Mucosa of descending colon (tissue), 3 donors: ENCODE measurements at regions not wholly inside any gene's neighbourhood (a gene's known extent, or its start where the extent isn't known, plus 50 kb on each side); places are given as distances from the start of the nearest gene placed in this dataset.

Experiments used
- ATAC-seq: fragments of 200-7000 bp; cut with Tn5 transposase; one replicate; pipeline ENCODE4 v1.9.1; 2020; ENCODE audit warnings: mild to moderate bottlenecking, moderate library complexity
- DNase-seq, 3 donors: peaks; one replicate each; pipeline ENCODE4 v3.0.0-alpha.2; 2020
- H3K36me3 ChIP-seq: fragments of 200-600 bp; one replicate; pipeline ENCODE4 v1.8.0; 2021; ENCODE audit warnings: low read depth, mild to moderate bottlenecking
- H3K4me1 ChIP-seq: fragments of 200-600 bp; one replicate; pipeline ENCODE4 v1.8.0; 2021; ENCODE audit warnings: low read depth, mild to moderate bottlenecking
- H3K4me3 ChIP-seq: fragments of 200-600 bp; one replicate; pipeline ENCODE4 v1.8.0; 2021; ENCODE audit warnings: mild to moderate bottlenecking
- H3K9me3 ChIP-seq: fragments of 200-600 bp; one replicate; pipeline ENCODE4 v1.8.0; 2021; ENCODE audit warnings: mild to moderate bottlenecking
- CTCF ChIP-seq: fragments of 200-600 bp; IDR thresholded peaks from one replicate; pipeline ENCODE4 v1.8.0; 2022; ENCODE audit warnings: antibody characterized with exemption, mild to moderate bottlenecking
- intact Hi-C, 2 donors: fragments of 100-400 bp; cut with DNase I in 1 of 2; cut with micrococcal nuclease in 1 of 2; formaldehyde crosslinking; loops; one replicate each; pipeline versions ENCODE4 v1.11.0 to v1.11.1; 2022; cut with DNase I, micrococcal nuclease
- donor health status: DM: no; HTN: no; CAD: no; lungs with moderate emphysema.
- donor health status: DM: no; HTN: no; CAD: no.
- donor health status: DM: no; HTN: yes; CAD: no.

GRCh38 chrX:94065091-94065490 lies 391.1 kb downstream of the FAM133A start:
- Histone ChIP-seq H3K4me1 (no peaks in the 10 kb centered on the region), H3K36me3 (no peaks in the 10 kb centered on the region), H3K4me3 (no peak overlapping the region), H3K9me3 (no peaks in the 10 kb centered on the region)
- ATAC-seq: no peak
- DNase-seq: no peak
- intact Hi-C loops: no loop called here
- TF ChIP-seq CTCF: no peak

DNA sequence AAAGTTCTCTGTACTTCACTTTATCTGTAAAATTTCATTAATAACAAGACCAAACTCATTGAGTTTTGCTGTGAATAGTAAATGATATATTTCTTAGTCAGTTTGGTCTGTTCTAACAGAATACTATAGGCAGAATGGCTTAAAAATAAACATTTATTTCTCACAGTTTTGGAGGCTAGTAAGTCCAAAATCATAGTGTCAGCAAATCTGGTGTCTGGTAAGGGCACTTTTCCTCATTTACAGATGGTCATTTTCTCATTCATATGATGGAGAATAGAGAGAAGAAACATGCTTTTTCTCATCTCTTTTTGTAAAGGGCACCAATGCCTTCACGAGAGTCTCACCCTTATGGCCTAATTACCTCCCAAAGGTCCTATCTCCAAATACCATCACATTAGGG lies 415.1 kb downstream of the FAM133A start:
- H3K36me3 ChIP-seq: no peaks in the 10 kb centered on the region
- DNase-seq (no peak), ATAC-seq (no peak)
- H3K4me1 ChIP-seq: no peaks in the 10 kb centered on the region
- H3K9me3 ChIP-seq: no peaks in the 10 kb centered on the region
- intact Hi-C loops: no loop called here
- H3K4me3 ChIP-seq: no peak overlapping the region
- no peak for TF ChIP-seq CTCF

DNA sequence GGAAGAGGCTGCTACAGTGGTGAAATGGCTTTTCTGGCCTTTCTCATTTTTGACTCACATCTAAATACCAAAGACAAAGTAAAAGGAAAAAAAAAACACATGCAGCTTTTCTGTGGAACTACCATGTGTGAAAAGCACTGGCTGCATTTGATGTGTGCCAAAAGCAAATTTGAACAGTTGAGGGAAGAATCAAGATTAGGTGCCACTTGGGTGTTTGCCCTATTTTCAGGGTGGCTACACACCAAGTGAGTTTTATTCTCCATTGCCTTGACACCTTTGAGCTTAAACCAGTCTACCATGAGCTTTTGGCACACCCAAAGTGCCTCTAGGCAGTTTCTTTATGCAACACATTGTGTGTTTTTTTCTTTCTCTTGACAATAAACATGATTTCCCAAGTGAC lies 423.9 kb downstream of the FAM133A start:
- Histone ChIP-seq H3K36me3 (no peaks in the 10 kb centered on the region), H3K4me1 (no peaks in the 10 kb centered on the region), H3K4me3 (no peak overlapping the region), H3K9me3 (no peaks in the 10 kb centered on the region)
- DNase-seq: no peak
- no peak for TF ChIP-seq CTCF
- intact Hi-C loops: no loop called here
- ATAC-seq: no peak

DNA sequence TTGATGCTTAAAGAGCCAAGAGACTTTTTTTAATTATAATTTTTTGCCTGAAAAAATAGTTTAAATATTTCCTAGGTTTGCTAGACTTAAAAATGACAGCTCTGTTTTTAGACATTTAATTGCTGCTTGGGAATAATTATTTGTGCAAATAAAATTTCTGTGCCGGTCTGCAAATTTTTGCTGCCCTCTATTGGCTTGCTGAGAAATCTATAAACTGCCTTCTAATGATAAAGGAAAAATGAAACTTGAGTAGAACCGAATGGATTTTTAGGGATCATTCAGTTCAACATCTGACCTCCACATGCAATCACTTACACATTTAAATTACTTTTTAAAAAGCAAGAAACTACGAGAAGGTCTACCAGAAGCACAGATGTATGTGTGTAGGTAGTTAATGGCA lies 434.0 kb downstream of the FAM133A start:
- no peak for ATAC-seq
- Histone ChIP-seq H3K9me3 (no peaks in the 10 kb centered on the region), H3K36me3 (no peaks in the 10 kb centered on the region), H3K4me3 (no peak overlapping the region), H3K4me1 (no peaks in the 10 kb centered on the region)
- DNase-seq: no peak
- no peak for TF ChIP-seq CTCF
- intact Hi-C loops: no loop called here

DNA sequence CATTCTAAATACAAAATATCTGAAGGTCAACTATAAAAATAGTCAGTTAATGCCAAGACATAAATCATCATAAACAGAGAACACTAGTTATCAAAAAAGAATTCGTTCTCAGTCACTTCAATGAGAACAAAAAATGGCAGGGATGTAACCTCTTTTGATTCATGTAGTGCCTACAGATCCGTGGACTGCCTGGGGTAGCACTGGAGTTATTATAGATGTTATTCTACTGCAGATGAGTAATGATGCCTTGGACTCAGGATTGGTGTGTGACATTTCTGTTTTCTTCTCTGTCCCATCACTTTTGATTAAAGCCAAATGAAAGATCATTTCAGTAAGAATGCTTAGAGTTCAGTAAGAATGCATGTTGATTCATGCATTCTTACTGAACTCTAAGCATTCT lies 440.4 kb downstream of the FAM133A start:
- no peak for ATAC-seq
- intact Hi-C loops: no loop called here
- H3K36me3 ChIP-seq: no peaks in the 10 kb centered on the region
- H3K9me3 ChIP-seq: no peaks in the 10 kb centered on the region
- H3K4me3 ChIP-seq: no peak overlapping the region
- no peak for DNase-seq
- H3K4me1 ChIP-seq: no peaks in the 10 kb centered on the region
- no peak for TF ChIP-seq CTCF

DNA sequence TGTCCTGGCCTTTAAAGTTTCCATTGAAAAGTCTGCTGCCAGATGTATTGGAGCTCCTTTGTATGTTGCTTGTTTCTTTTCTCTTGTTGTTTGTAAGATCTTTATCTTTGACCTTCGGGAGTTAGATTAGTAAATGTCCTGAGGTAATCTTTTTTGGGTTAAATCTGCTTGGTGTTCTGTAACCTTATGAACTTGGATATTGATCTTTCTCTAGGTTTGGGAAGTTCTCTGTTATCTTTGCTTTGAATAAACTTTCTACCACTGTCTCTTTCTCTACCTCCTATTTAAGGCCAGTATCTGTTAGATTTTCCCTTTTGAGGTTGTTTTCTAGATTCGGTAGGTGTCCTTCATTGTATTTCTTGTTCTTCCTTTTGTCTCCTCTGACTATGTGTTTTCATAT lies 447.8 kb downstream of the FAM133A start:
- TF ChIP-seq CTCF: no peak
- Histone ChIP-seq H3K9me3 (no peaks in the 10 kb centered on the region), H3K36me3 (no peaks in the 10 kb centered on the region), H3K4me1 (no peaks in the 10 kb centered on the region), H3K4me3 (no peak overlapping the region)
- intact Hi-C loops: no loop called here
- ATAC-seq: no peak
- DNase-seq: no peak
